GM12873 (cell line): ENCODE measurements at regions not wholly inside any gene's neighbourhood (a gene's known extent, or its start where the extent isn't known, plus 50 kb on each side); places are given as distances from the start of the nearest gene placed in this dataset.

ENCODE experiments used
- TF ChIP-seq, protein P1 (sequence below): IDR thresholded peaks from 2 replicates; pipeline ENCODE4 v1.5.1; 2012; ENCODE audit warnings: low read depth, mild to moderate bottlenecking, moderate library complexity, low read length, control low read depth; ENCODE audit not compliant: insufficient read depth; ENCODE audit errors: missing control alignments

DNA sequence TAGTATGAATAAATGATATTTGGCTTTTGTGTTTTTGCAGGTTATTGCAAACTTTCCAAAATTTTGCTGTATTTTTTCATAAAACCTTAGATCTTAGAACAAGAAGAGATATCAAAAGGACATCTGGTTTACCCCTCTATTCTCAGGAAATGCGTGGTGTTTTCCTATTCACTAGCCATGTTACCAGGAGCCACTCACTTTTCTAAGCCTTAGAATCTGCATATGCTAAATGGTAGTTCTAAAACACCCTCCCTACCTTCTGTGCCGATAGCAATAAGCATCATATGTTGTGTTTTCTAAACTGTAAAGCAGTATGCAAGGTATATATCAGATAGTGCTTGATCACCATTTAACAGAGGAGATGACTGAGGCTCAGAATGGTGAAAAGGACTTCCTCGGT, 715.0 kb upstream of the CELF2 start:
- TF ChIP-seq, protein P1, sequence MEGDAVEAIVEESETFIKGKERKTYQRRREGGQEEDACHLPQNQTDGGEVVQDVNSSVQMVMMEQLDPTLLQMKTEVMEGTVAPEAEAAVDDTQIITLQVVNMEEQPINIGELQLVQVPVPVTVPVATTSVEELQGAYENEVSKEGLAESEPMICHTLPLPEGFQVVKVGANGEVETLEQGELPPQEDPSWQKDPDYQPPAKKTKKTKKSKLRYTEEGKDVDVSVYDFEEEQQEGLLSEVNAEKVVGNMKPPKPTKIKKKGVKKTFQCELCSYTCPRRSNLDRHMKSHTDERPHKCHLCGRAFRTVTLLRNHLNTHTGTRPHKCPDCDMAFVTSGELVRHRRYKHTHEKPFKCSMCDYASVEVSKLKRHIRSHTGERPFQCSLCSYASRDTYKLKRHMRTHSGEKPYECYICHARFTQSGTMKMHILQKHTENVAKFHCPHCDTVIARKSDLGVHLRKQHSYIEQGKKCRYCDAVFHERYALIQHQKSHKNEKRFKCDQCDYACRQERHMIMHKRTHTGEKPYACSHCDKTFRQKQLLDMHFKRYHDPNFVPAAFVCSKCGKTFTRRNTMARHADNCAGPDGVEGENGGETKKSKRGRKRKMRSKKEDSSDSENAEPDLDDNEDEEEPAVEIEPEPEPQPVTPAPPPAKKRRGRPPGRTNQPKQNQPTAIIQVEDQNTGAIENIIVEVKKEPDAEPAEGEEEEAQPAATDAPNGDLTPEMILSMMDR: no peak

DNA sequence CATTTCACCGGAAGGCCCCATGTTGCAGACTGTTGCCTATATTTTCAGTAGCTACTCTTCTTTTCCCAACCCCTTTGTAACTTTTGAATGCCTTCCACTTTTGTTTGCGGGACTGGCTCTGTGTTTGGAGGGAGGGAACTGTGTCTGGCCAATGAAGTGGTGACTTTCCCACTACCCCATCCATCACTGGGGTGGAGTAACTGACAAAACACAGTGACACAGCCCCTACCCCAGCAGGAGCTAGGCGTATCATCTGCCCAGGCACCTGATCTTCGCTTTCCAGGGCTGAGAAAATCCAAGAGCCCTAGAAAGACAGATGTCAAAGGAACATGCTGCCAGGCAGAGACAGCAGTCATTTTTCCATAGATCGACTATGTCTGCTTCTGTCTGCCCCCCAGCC, 710.6 kb upstream of the CELF2 start:
- TF ChIP-seq, protein P1: no peak

DNA sequence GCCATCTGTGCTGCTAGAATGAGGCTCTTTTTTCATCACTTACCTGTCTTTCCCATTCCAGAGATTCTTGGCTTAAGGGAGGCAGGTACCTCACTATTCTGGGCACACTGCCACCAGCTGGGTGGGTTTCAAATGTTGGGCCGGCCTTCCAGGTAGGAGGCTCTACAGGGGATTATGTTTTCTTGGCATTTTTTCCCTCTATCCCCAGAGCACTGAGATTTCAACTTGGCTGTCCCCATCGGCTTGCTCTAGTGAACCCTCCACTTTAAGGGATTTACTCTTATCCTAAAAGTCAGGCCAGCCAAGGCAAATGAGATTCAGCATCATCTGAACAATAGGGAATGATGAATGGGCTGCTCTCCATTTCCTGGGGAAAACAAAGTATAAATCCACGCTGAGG, 710.1 kb upstream of the CELF2 start:
- TF ChIP-seq, protein P1: no peak

DNA sequence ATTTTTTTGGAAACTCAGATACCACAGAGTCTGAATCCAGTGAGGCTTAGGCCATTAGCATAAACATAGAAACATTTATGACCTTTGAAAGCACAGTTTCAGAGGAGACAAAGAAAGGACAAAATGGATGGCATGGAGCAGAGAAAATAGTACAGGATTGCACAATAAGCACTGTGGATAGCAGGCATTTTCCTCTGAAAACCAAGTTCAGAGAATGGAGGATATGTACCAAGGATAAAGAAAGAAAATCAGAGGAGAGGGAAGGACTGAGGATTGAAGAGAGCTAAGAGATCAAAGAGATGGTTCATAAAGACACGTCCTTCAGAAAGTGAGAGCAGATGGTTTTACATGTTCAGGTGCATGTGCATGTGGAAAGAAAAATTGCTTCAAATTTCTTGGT, 707.2 kb upstream of the CELF2 start:
- TF ChIP-seq, protein P1: no peak

DNA sequence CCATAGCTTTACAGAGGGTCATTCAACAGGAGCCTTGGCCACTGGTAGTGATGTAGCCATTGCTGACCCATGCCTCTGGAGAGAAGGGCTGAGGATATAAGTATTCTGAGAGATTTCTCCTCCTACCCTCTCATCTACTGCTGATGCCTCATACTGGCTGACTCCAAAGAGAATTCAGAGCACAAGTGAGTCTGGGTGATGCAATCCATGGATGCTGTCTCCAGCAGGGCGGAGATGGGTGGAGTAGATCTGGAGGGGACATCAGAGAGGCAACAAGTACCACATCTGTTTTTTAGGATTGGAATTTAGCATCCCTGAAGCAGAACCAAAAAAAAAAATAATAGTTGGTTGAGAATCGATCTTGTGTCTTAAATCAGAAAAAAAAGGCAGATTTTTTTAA, 705.7 kb upstream of the CELF2 start:
- TF ChIP-seq, protein P1: no peak

DNA sequence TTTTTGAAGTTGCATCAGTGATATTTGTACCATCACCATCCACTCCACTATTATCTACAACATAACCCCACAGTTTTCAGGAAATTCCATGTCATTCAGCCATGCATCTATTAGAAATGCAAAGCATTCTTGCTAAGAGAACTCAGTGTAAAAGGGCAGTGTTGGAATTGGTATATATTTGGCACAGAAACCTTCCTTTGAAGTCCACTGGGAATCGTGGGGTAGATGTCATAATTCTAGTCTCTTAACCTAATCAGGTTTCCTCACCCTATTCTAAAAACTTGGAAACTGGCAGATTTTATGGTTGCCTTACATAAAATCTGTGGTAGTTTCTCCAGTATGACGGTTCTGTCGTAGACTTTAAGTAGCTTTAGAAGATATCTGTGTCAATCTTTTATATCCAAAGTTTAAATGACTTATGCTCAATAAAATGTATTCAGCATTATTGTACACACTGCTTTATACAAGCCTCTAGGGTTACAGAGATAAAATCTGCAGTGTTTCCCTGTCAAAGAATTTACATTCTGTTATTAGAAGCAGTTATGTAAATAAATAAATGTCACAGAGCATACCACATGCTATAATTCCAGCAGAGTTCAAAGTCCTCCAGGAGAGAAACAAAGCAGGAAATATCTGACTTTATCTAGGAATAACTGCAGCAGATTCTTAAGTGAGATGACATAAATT, 704.4 kb upstream of the CELF2 start:
- TF ChIP-seq, protein P1: no peak

DNA sequence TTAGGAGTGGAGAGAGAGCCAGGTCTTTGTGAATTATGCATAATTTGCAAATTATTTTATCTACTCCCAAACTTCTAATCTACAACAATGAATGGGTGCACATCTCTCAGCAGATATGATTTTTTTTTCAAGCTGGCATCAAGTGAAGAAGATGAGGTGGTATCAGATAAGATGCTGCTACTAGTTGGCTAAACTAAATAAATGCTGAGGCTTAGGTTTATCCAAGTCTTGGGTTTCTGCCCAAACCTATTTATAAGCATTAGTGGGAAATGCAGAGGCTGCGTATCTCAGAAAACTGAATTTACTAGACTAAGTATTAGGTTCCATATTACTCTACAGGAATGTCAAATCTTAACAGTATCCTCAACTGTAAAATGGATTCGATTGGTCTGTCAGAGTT, 703.0 kb upstream of the CELF2 start:
- TF ChIP-seq, protein P1: no peak
